GM18505 (cell line): ENCODE measurements at regions not wholly inside any gene's neighbourhood (a gene's known extent, or its start where the extent isn't known, plus 50 kb on each side); places are given as distances from the start of the nearest gene placed in this dataset.
"Not testable (repeated sequence)": the region's sequence is repeated elsewhere in the genome, so short reads cannot be mapped to it uniquely, and the experiment has no call there.

Experiments used
- ATAC-seq: cut with Tn5 transposase; IDR thresholded peaks from one replicate; pipeline ENCODE4 v1.9.1; 2021; ENCODE audit not compliant: unreplicated experiment
- POLR2A ChIP-seq: IDR thresholded peaks from 4 replicates; pipeline ENCODE4 v1.6.1; 2011; ENCODE audit warnings: borderline replicate concordance; ENCODE audit not compliant: insufficient read depth, insufficient read length; ENCODE audit errors: extremely low read depth

DNA sequence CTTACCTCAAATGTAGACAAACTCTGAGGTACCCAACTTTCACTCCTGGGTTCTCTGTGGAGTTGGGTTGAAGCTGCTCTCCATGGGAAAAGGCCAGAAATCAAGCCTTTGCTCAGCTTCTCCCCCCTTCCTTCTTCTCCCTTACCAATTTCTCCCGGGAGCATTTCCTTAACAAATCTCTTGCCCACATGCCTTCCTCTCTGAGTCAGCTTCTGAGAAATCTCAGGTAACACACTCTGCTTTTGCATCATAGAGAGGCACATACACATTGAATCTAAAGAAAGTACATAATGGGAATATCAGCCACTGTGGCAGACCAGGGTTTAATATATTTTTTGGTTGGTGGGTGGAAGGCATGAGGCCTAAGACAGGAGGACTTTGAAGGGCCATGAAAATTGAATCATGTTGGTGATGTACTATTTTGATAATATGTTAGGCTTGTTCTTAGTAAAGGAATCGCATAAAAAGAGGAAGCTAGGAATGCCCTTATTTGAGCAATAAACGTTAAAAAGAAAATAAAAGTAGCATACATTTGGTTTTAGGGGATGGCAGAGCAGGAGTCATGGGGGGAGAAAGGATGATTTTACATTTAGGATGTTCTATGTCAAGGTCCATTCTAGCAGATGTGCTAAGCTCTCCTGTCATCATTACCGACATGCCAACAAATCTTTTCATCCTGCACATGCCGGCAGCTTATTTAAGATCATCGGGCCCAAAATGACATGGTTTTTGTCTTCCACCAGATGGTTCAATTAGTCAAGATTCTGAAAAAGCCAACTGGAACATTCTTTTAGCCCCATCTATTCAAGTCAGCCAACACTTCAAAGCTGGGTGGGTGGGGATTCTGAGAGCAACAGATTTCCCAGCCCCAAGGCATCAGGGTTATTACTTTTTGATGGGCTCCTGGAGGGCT is 199.5 kb upstream of the CLINT1 start:
- TF ChIP-seq POLR2A, result no peak
- ATAC-seq, result no peak

DNA sequence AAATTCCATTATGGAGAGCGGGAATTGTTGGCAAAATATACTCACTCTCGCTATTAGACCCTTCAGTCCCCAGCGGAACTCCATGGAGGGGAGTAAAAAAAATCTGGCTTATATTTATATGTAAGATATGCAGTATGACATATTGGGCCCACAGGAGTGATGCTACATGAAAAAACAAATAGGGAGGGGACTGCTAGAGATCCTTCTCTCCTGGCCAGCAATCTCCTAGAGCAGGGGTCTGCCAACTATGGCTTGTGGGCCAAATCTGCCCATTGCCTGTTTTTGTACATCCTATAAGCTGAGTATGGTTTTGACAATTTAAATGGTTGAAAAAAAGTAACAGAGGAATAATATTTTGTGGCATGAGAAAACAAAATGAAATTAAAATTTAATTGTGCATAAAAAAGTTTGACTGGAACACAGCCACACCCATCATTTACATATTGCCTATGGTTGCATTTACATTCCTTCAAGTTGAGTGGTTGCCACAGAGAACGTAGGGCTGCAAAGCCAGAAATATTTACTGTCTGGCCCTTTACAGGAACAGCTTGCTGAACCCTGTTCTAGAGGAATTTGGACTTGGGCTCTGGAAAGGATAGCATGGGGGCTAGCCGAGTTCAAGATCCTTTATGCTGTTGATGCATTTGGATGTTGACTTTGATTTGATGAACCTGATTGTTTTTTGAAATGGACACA is 197.3 kb upstream of the CLINT1 start:
- no peak for TF ChIP-seq POLR2A
- ATAC-seq, result no peak

DNA sequence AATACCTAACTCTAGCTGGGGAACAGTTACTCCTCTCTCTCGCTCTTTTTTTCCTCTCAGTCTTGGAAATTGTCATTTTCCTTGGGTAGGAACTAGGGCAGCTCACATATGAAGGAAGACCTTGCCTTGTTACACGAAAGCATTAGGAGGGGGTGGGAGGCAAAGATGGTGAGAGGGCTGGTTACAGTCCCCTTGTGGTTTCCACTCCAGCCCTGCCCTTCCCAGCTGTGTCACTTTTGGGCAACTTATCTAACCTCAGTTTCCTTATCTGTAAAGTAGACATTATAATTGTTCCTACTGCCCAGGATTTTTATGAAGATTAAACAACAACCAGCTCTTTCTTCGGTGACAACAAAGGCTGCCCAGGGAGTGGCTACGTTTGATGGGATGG is 196.2 kb upstream of the CLINT1 start:
- no peak for ATAC-seq
- no peak for TF ChIP-seq POLR2A

DNA sequence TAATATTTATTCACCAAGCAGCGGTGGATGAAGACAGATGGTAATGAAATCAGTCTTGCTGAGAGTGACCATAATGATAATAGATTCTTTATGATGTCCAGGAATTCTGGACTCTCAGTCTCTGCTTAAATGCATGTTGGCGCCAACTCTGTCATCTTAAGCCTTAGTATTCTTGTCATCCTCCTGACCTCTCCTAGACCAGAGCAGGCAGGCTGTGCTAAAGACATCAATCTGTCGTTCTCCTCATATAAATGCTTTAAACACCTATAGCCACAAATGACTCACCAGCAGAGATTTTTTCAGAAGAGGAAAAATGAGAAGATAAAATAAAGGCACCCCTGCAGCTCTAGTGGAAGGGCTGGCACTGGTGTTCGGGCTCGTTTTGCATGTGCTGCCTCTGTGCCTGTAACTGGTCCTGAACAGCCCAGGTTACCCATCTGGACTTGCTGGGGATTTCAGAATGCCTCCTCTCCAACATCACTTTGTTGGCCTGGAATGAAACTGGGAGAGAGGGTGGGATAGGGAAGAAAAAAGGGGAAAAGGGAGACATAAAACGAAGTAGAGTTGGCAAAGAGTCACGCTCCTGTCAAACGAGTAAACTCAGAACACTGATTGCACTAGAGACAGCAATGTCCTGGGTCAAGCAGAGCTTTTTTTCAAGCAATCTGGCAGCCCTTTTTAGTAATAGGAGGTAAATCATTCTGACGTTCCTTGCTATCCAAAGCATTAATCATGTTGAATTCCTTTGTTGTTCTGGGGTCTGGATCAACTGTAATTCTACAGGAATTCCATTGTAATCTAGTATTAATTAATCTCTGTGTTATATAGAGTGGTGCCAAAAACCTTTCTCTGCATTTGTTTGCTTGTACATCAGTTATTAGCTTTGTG is 195.5 kb upstream of the CLINT1 start:
- ATAC-seq, result no peak
- TF ChIP-seq POLR2A, result no peak

DNA sequence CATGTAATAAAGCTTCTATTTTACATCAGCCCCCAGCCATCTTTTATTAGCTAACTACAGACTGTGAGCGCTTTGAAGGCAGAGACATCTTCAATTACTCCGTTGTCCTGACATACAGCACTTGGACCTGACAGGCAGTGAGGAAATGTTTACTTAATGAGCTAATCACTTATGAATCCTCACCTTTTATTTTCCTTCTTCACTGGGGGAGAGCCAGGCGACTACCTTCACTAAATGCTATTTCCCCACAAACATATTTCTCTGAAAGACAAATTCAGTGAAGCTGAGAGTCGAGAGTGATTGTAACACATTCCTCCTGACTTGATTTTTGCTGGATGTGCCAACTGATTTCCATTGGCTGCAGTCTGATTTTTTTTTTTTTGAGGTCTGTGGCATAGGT is 192.1 kb upstream of the CLINT1 start:
- no peak for ATAC-seq

DNA sequence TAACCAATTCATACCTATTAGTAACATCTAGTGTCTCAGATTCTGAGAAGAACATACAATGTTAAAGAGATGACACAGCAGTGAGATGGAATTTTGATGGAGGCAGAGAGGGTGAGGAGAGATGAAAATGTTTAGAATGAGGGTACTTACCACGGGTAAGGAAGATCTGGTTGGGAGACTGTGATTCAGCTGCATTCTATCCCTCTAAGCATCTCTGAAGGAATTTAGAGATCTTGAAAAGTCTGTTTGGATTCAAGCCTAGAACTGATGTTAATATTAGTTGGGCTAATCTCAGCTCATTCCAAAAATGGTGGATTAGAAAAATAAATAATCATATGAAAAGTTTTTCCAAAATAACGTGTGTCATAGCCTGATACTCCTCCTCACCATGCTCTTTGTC is 191.5 kb upstream of the CLINT1 start:
- TF ChIP-seq POLR2A, result no peak
- ATAC-seq, result no peak

More for the DNA sequence above, 192.1 kb upstream of the CLINT1 start:
- no peak for TF ChIP-seq POLR2A

DNA sequence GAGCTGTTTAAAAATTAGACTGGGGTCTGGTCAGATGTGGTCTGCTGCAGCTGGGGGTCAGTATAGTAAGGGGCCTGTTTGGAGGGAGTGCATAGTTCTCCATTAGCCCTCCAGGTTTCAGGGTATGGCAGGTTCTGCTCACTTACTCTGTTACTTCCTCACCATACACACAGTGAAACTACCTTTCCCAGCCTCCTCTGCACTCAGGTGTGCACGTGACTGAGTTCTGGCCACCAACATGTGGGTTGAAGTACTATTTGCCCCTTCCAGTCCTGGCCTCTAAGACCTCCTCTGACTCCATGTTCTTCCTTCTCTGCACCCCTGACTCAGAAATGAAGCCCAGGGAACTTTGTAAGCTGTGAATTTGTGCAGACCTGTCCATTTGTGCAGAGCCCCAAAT is 190.5 kb upstream of the CLINT1 start:
- no peak for TF ChIP-seq POLR2A
- ATAC-seq, result no peak

DNA sequence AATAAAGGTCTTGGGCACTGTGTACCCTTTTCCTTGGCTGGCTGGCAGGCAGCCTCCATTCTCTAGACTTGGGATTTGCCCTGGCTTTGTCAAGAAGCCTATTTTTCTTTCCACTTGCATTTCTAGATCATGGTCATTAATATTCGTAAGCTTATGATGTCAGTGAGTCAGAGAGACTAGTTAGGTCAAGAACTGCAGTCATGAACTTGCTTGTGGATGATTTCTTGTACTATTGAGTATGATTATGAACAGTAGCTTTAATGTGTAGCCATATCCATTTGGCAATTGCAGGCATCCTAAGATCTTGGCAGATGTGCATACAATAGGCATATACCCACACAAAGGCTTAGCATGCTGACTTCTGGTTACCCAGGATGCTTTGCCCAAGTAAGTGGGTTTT is 186.8 kb upstream of the CLINT1 start:
- no peak for TF ChIP-seq POLR2A
- no peak for ATAC-seq

DNA sequence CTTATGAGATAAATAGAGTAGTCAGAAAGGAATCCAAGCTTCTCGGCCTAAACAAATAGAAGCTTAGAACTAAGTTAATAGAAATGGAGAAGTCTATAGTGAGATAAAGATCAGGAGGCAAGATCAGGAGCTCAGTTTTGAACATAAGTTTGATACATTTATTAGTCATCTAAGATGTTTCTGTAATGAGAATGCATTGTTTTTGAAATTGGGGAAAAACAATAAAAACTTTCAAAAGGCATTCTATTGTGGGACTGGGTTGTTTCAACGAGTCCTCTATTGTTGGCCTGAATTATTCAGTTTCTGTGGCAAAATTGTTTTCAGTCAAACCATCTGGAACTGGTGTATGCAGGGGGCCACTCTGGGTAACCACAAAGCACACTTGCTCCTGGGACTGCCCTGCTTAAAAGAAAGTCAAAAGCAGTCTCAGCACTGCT is 181.0 kb upstream of the CLINT1 start:
- no peak for ATAC-seq
- TF ChIP-seq POLR2A, result no peak

DNA sequence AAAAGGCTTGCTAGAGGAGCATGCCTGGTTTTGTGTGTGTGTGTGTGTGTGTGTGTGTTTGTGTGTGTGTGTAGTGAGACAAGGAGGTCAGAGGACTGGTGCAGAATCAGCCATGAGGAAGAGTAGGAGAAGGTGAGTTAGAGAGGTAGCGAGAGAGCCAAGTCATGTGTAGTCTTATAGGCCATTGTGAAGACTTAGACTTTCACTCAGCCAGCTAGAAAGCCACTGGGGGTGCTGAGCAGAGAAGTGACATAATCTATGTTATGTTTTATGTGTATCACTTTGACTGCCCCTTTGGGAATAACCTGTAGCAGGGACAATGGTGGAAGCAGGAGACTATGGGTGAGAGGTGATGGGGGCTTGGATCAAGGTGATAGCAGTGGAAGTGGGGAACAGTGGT is 180.5 kb upstream of the CLINT1 start:
- ATAC-seq, result no peak

DNA sequence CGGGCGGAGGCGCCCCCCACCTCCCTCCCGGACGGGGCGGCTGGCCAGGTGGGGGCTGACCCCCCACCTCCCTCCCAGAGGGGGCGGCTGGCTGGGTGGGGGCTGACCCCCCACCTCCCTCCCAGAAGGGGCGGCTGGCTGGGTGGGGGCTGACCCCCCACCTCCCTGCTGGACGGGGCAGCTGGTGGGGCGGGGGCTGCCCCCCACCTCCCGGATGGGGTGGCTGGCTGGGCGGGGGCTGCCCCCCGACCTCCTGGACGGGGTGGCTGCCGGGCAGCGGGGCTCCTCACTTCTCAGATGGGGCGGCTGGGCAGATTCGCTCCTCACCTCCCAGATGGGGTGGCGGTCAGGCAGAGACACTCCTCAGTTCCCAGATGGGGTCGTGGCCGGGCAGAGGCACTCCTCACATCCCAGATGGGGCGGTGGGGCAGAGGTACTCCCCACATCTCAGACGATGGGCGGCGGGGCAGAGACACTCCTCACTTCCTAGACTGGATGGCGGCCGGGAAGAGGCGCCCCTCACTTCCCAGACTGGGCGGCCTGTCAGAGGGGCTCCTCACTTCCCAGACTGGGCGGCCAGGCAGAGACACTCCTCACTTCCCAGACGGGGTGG is 178.1 kb upstream of the CLINT1 start:
- not testable (repeated sequence) for ATAC-seq

More for the DNA sequence above, 180.5 kb upstream of the CLINT1 start:
- no peak for TF ChIP-seq POLR2A

DNA sequence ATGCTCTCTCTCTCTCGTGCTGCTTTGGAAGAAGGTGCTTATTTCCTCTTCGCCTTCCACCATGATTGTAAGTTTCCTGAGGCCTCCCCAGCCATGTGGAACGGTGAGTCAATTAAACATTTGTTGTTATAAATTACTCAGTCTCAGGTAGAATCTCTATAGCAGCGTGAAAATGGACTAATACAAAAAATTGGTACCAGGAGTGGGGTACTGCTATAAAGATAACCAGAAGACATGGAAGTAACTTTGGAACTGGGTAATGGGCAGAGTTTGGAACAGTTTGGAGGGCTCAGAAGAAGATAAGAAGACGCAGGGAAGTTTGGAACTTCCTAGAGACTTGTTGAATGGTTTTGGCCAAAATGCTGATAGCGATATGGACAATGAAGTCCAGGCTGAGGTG is 175.6 kb upstream of the CLINT1 start:
- ATAC-seq, result not testable (repeated sequence)

DNA sequence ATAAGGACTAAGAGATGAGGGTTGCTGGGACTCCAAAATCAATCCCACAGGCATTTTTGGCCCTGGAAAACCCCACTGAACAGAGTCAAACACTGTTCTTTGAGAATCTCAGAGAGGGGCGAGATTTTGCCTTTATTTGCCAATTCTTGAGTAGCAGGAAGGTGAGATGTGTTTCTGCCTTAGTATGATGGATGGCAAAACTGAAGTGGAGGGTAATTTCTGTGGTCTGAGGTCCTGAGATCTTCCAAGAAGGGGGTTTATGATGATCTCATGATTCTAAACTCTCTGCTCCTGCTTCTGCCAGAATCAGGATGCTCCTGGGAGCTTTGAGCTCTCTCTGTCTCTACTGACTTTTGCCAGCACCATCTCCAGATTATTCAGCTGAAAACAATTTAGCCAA is 174.8 kb upstream of the CLINT1 start:
- TF ChIP-seq POLR2A, result no peak
- ATAC-seq, result no peak
